ENCODE measurements at regions not wholly inside any gene's neighbourhood (a gene's known extent, or its start where the extent isn't known, plus 50 kb on each side); places are given as distances from the start of the nearest gene placed in this dataset.

DNA sequence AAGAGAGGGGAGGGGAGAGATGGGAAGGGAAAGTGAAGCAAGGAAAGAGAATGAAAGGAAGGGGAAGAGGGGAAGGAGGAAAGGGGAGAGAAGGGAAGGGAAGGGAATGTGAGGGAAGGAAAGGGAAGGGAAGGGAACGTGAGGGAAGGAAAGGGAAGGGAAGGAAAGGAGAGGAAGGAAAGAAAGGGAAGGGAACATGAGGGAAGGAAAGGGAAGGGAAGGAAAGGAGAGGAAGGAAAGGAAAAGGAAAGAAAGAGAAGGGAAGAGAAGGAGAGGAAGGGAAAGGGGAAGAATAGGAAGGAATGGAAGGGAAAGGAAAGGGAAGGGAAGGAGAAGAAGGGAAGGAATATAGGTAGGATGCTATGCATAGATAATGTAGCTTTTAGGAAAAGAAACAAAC lies 139.7 kb upstream of the PTER start:
- in situ Hi-C loops (cut with MboI) (no loop called here), intact Hi-C loops (cut with micrococcal nuclease; ENCODE audit: unreplicated experiment) (no loop called here)
- Histone ChIP-seq H3K4me2 (ENCODE audit: control insufficient read depth, insufficient read depth) (no peak overlapping the region), H3K9ac (ENCODE audit: control insufficient read depth, insufficient read depth, low read length) (no peak overlapping the region), H3K36me3 (ENCODE audit: control insufficient read depth in 2 of 2, insufficient read depth in 2 of 2, low read length in 1 of 2) (no peaks in the 10 kb centered on the region), H2AFZ (ENCODE audit: control insufficient read depth, low read depth, low read length) (no peak overlapping the region), H3K4me1 (ENCODE audit: control insufficient read depth, insufficient read depth, low read length) (no peaks in the 10 kb centered on the region), H4K20me1 (ENCODE audit: control insufficient read depth, insufficient read depth) (no peaks in the 10 kb centered on the region), H3K4me3 (no peak overlapping the region), H3K79me2 (ENCODE audit: control insufficient read depth, insufficient read depth, low read length) (no peaks in the 10 kb centered on the region), H3K27ac (ENCODE audit: control insufficient read depth, insufficient read depth) (no peak overlapping the region), H3K27me3 (replicated peaks in 1 of 2; ENCODE audit: control insufficient read depth in 2 of 2, insufficient read depth in 2 of 2, low read length in 1 of 2) (no peaks in the 10 kb centered on the region), H3K9me3 (replicated peaks; ENCODE audit: control insufficient read depth, insufficient read depth, low read length) (no peaks in the 10 kb centered on the region)
- ChIA-PET CTCF (no interaction called here), POLR2A (no interaction called here), SMC1A (ENCODE audit: uncharacterized antibody, unreplicated experiment) (no interaction called here), RAD21 (ENCODE audit: unreplicated experiment) (no interaction called here)
- TF ChIP-seq, protein P1, sequence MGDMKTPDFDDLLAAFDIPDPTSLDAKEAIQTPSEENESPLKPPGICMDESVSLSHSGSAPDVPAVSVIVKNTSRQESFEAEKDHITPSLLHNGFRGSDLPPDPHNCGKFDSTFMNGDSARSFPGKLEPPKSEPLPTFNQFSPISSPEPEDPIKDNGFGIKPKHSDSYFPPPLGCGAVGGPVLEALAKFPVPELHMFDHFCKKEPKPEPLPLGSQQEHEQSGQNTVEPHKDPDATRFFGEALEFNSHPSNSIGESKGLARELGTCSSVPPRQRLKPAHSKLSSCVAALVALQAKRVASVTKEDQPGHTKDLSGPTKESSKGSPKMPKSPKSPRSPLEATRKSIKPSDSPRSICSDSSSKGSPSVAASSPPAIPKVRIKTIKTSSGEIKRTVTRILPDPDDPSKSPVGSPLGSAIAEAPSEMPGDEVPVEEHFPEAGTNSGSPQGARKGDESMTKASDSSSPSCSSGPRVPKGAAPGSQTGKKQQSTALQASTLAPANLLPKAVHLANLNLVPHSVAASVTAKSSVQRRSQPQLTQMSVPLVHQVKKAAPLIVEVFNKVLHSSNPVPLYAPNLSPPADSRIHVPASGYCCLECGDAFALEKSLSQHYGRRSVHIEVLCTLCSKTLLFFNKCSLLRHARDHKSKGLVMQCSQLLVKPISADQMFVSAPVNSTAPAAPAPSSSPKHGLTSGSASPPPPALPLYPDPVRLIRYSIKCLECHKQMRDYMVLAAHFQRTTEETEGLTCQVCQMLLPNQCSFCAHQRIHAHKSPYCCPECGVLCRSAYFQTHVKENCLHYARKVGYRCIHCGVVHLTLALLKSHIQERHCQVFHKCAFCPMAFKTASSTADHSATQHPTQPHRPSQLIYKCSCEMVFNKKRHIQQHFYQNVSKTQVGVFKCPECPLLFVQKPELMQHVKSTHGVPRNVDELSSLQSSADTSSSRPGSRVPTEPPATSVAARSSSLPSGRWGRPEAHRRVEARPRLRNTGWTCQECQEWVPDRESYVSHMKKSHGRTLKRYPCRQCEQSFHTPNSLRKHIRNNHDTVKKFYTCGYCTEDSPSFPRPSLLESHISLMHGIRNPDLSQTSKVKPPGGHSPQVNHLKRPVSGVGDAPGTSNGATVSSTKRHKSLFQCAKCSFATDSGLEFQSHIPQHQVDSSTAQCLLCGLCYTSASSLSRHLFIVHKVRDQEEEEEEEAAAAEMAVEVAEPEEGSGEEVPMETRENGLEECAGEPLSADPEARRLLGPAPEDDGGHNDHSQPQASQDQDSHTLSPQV (IDR thresholded peaks at IDR 0.05), result no peak
- TF ChIP-seq RB1 (IDR thresholded peaks at IDR 0.05; ENCODE audit: borderline replicate concordance) (no peak), JUND (IDR thresholded peaks at IDR 0.05; ENCODE audit: low read depth, low read length) (no peak)
- TF ChIP-seq, protein P2, sequence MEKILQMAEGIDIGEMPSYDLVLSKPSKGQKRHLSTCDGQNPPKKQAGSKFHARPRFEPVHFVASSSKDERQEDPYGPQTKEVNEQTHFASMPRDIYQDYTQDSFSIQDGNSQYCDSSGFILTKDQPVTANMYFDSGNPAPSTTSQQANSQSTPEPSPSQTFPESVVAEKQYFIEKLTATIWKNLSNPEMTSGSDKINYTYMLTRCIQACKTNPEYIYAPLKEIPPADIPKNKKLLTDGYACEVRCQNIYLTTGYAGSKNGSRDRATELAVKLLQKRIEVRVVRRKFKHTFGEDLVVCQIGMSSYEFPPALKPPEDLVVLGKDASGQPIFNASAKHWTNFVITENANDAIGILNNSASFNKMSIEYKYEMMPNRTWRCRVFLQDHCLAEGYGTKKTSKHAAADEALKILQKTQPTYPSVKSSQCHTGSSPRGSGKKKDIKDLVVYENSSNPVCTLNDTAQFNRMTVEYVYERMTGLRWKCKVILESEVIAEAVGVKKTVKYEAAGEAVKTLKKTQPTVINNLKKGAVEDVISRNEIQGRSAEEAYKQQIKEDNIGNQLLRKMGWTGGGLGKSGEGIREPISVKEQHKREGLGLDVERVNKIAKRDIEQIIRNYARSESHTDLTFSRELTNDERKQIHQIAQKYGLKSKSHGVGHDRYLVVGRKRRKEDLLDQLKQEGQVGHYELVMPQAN (conservative IDR thresholded peaks at IDR 0.05), result no peak
- FAIRE-seq (no peak), DNase-seq (ENCODE audit: low read depth, low spot score) (no peak), ATAC-seq (no peak)
- no TSS peak for BruUV-seq (replicated peaks)
- WGBS (ENCODE audit: insufficient coverage, insufficient replicate concordance, low lambda C conversion rate, missing lambda C conversion rate), result 11% methylated on average over 1 of the region's 1 CpG

All from GM12878 (cell line).